HG03565 (cell line): ENCODE measurements at regions not wholly inside any gene's neighbourhood (a gene's known extent, or its start where the extent isn't known, plus 50 kb on each side); places are given as distances from the start of the nearest gene placed in this dataset.
"Not testable (repeated sequence)": the region's sequence is repeated elsewhere in the genome, so short reads cannot be mapped to it uniquely, and the experiment has no call there.

Experiments
- ATAC-seq: cut with Tn5 transposase; IDR thresholded peaks from one replicate; pipeline ENCODE4 v1.9.1; 2021; ENCODE audit warnings: mild to moderate bottlenecking, moderate library complexity; ENCODE audit not compliant: unreplicated experiment

DNA sequence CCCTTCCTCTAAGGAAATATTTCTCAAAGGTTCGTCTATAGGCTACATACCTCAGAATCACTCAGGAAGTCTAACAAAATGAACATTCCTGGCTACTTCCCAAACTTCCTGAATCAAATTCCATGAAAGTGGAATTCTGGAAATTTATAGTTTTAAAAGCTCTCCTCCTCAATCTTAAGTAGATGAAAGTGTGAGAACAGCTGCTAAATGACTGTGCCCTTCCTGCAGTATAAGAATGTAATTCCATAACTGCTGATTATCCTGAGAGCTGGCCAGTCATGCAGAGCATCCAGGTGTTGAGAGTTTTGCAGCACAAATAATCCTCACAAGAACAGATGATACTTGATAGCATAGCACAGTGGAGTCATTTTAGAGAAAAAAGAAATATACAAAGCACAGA, 265.0 kb downstream of the KCNJ3 start:
- no peak for ATAC-seq

DNA sequence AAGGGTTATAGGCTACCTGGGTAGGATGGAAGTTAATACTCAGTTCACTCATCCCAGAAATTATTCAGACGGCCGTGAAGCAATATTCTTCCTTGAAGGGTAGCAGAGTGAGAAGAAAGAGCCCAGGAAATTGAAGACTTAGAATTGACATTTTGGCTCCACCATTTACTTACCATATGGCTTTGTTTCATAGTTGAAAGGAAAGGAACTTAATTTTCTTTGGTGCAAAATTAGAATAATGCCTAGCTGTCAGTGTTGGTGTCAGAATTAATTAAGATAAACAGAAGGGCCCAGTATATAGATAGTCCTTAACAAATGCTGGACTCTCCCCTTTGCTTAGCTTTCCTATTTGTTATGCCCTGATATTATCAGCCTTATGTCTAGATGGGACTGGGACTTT, 263.2 kb downstream of the KCNJ3 start:
- ATAC-seq: no peak

GRCh38 chr2:154960802-154961583, 262.5 kb downstream of the KCNJ3 start:
- ATAC-seq: peak; percentile 79

DNA sequence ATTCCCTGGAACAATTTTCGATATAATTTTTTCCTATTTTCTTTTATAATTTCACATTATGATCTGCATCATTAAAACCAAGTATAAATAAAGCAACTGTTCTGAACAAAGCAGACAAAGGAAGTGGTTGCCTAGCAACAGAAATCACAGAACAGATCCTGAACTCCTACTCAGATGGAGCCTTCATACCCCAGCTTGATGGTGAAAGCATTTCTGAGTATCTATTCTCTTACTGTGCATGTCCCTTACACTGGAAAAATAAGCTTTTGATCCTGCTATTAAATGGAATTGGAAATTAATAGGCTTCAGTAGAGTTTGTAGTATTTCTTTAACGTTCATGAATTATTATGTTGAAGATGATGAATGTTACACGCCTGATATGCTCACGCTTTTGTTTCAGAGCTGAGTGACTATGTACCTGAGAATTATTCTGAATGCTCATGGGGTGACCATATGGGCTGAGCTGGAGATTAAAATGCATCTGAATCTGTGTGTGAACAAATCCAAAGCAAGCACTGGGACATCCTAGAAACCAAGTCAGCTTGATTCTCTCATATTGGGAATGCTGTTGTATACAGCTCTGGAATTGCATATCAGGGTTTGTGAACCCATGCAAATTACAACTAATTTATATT, 254.0 kb downstream of the KCNJ3 start:
- ATAC-seq: no peak

DNA sequence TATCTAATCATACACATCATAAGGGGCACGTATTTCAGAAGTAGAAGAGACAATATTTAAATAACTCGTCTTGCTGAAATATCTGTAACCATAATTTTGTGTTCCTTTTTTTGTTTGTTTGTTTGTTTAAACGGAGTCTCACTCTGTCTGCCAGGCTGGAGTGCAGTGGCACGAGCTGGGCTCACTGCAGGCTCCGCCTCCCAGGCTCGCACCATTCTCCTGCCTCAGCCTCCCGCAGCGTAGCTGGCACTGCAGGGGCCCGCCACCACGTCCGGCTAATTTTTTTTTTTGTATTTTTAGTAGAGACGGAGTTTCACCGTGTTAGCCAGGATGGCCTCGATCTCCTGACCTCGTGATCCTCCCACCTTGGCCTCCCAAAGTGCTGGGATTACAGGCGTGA, 248.9 kb downstream of the KCNJ3 start:
- ATAC-seq: not testable (repeated sequence)

- ATAC-seq: no peak
Observed at GRCh38 chr2:154945984-154946383, 247.5 kb downstream of the KCNJ3 start.

DNA sequence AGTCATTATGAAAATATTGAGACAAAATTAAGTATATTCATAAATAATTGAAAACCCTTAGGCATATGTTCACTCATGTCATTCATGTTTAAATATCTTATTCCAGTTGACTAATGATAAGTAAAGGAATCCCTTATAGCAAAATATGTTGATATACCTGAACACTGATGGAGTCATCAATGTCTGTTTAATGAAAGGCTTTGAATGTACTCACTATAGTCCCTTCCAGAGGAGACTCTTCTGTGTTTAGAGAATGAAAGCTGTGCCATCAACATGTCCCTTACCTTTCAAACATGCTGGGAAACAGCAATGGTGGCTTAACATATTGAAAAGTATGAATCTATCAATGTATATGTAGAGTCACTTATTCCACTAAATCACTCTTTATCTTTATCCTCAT, 242.9 kb downstream of the KCNJ3 start:
- no peak for ATAC-seq

- no peak for ATAC-seq
Observed at GRCh38 chr2:154934213-154934612, 235.7 kb downstream of the KCNJ3 start.

GRCh38 chr2:154924531-154924930, 226.0 kb downstream of the KCNJ3 start:
- no peak for ATAC-seq

DNA sequence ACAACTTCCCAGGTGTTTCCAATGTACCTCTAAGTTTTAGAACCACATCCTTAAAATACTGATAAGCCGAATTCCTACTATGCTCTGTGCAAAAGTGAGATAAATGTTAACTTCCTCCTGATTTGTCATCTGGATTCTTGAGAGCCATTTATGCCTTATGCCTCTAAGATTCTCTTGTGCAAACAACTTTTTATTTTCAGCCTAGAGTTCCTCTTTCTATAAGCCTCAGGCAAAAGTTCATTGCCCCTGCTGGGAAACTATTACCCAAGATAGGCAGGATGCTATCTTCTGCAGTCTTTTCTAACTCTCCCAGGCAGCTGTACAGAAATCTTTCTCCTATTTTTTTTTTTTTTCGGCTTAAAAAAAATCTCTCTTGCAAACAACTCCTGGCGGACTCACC, 216.1 kb downstream of the KCNJ3 start:
- no peak for ATAC-seq

GRCh38 chr2:154912215-154912614, 213.7 kb downstream of the KCNJ3 start:
- no peak for ATAC-seq

- ATAC-seq: no peak
Observed at GRCh38 chr2:154911729-154912128, 213.2 kb downstream of the KCNJ3 start.

- ATAC-seq: no peak
Observed at GRCh38 chr2:154910701-154911100, 212.2 kb downstream of the KCNJ3 start.

- ATAC-seq: no peak
Observed at GRCh38 chr2:154908327-154908726, 209.8 kb downstream of the KCNJ3 start.
